ENCODE measurements at regions not wholly inside any gene's neighbourhood (a gene's known extent, or its start where the extent isn't known, plus 50 kb on each side); places are given as distances from the start of the nearest gene placed in this dataset.
"Not testable (repeated sequence)": the region's sequence is repeated elsewhere in the genome, so short reads cannot be mapped to it uniquely, and the experiment has no call there.

DNA sequence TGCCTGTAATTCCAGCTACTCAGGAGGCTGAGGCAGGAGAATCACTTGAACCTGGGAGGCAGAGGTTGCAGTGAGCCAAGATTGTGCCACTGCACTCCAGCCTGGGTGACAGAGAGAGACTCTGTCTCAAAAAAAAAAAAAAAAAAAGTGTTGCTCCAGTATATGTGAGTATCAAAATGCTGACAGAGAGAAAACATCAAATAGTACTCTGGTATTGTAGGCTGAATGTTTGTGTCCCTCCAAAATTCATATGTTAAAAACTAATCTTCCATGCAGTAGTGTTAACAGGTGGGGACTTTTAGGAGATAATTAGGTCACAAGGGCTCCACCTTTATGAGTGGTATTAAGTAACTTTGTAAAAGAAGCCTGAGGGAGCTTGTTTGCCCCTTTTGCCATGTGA is 67.4 kb upstream of the KLF7 start:
- TF ChIP-seq, protein P1, sequence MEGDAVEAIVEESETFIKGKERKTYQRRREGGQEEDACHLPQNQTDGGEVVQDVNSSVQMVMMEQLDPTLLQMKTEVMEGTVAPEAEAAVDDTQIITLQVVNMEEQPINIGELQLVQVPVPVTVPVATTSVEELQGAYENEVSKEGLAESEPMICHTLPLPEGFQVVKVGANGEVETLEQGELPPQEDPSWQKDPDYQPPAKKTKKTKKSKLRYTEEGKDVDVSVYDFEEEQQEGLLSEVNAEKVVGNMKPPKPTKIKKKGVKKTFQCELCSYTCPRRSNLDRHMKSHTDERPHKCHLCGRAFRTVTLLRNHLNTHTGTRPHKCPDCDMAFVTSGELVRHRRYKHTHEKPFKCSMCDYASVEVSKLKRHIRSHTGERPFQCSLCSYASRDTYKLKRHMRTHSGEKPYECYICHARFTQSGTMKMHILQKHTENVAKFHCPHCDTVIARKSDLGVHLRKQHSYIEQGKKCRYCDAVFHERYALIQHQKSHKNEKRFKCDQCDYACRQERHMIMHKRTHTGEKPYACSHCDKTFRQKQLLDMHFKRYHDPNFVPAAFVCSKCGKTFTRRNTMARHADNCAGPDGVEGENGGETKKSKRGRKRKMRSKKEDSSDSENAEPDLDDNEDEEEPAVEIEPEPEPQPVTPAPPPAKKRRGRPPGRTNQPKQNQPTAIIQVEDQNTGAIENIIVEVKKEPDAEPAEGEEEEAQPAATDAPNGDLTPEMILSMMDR (IDR thresholded peaks at IDR 0.05) = not testable (repeated sequence)
- TF ChIP-seq POLR2A (IDR thresholded peaks at IDR 0.05) = not testable (repeated sequence)

All from thyroid gland (tissue), 4 donors.